ENCODE measurements at regions not wholly inside any gene's neighbourhood (a gene's known extent, or its start where the extent isn't known, plus 50 kb on each side); places are given as distances from the start of the nearest gene placed in this dataset.

DNA sequence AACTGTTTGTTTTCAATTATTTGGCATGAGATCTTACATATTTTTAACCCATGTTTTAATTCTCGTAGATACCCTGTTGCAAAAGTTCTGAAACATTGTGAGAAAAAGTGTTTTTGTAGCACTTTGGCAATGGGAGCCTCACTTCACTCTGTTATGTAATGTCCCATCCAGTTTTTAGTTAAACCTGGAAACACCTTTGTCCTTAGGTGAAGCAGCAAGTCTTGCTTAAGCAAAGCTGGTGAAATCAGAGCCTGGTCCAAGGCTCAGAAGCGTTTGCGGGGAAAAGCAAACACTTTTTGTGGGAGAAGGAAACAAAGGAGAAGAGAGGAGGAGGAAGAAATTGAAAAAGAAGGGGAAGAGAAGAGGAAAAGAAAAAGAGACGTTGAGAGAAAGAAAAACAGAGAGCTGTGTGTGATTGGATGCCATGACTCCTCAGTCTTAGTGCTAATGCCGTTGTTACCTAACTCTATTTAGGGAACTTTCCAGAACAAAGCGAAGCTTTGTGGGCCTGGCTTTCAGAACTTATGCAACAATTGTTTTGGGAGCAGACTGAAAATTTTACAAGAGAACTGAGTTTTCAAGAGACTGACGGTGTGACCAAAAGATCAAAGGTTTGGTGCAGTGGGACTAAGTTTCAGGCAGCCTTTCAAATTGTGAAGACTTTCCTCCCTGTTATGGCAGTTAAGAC, 93.1 kb downstream of the NTMT2 start:
- TF ChIP-seq POLR2A (IDR thresholded peaks at IDR 0.05; ENCODE audit: low read length) (no peak), GATA1 (IDR thresholded peaks at IDR 0.05; ENCODE audit: low read depth, low read length) (no peak)

Data from erythroblast (primary cell).